Smooth muscle cell (in vitro differentiated cells): ENCODE measurements at regions not wholly inside any gene's neighbourhood (a gene's known extent, or its start where the extent isn't known, plus 50 kb on each side); places are given as distances from the start of the nearest gene placed in this dataset.

Experiments
- DNase-seq: peaks from one replicate; lab custom pipeline; 2025; ENCODE audit not compliant: unreplicated experiment; lab: John Stamatoyannopoulos, UW
- H2AFZ ChIP-seq: fragments of 200-600 bp; sonication (generic); 2 replicates; pipeline ENCODE4 v1.6.0; 2016; ENCODE audit warnings: antibody characterized with exemption, low read depth, mild to moderate bottlenecking
- H3F3A ChIP-seq: fragments of 200-600 bp; sonication (generic); 2 replicates; pipeline ENCODE4 v1.6.0; 2017; ENCODE audit warnings: antibody characterized with exemption, low read depth
- H3K27ac ChIP-seq: fragments of 200-600 bp; sonication (generic); 2 replicates; pipeline ENCODE4 v1.5.1; 2016; ENCODE audit warnings: low read depth, mild to moderate bottlenecking
- H3K27me3 ChIP-seq: fragments of 200-600 bp; sonication (generic); 2 replicates; pipeline ENCODE4 v1.6.1; 2016; ENCODE audit warnings: low read depth, mild to moderate bottlenecking
- H3K36me3 ChIP-seq: fragments of 200-600 bp; sonication (generic); 2 replicates; pipeline ENCODE4 v1.5.1; 2016; ENCODE audit warnings: low read depth
- H3K4me1 ChIP-seq: fragments of 200-600 bp; sonication (generic); 2 replicates; pipeline ENCODE4 v1.5.1; 2016; ENCODE audit warnings: low read depth
- H3K4me2 ChIP-seq: fragments of 200-600 bp; sonication (generic); 2 replicates; pipeline ENCODE4 v1.6.0; 2016; ENCODE audit warnings: mild to moderate bottlenecking
- H3K4me3 ChIP-seq: fragments of 200-600 bp; sonication (generic); 2 replicates; pipeline ENCODE4 v1.5.1; 2016; ENCODE audit warnings: mild to moderate bottlenecking
- H3K79me2 ChIP-seq: fragments of 200-600 bp; sonication (generic); 2 replicates; pipeline ENCODE4 v1.6.0; 2016; ENCODE audit warnings: low read depth, mild to moderate bottlenecking
- H3K9ac ChIP-seq: fragments of 200-600 bp; sonication (generic); 2 replicates; pipeline ENCODE4 v1.6.0; 2016; ENCODE audit warnings: low read depth
- H3K9me3 ChIP-seq: fragments of 200-600 bp; sonication (generic); replicated peaks from 2 replicates; pipeline ENCODE4 v1.5.1; 2016; ENCODE audit warnings: low read depth
- H4K20me1 ChIP-seq: fragments of 200-600 bp; sonication (generic); 2 replicates; pipeline ENCODE4 v1.6.0; 2016; ENCODE audit warnings: low read depth
- WGBS: methylation state at CpG from one replicate; pipeline ENCODE4 v1.1.7; 2016; ENCODE audit warnings: low lambda C conversion rate; 5-methylcytosine and 5-hydroxymethylcytosine counted together
- TF ChIP-seq, protein P1 (sequence below): fragments of 200-600 bp; sonication (generic); IDR thresholded peaks from 2 replicates; pipeline ENCODE4 v1.5.1; 2017; ENCODE audit warnings: borderline replicate concordance, mild to moderate bottlenecking, antibody characterized with exemption; ENCODE audit not compliant: insufficient read depth, poor library complexity, severe bottlenecking

GRCh38 chr4:187491286-187491685 lies 504.3 kb upstream of the ZFP42 start:
- WGBS: 97% methylated on average over 5 of the region's 5 CpGs
- H3K4me2 ChIP-seq: no peak overlapping the region

DNA sequence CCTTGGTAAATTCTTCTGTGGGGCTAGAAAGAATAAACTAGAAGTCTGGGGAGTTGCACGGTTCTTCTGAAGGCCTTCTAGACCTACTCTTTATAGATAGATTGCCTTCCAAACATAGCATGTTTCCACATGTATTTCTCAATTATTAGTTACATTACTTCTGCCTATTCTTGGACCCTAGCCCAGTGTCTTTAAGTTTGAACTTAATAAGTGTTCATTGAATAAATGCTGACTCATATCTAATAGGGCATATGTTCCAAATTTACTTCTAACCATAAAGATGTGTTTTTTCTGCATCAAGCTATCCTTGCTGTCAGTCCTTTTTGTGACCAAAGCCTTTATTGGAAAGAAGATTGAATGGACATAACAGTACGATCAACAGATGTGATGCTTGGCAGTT lies 503.6 kb upstream of the ZFP42 start:
- Histone ChIP-seq H3K9ac (no peak overlapping the region), H3K4me1 (no peaks in the 10 kb centered on the region), H2AFZ (no peak overlapping the region), H3K27ac (no peak overlapping the region), H3F3A (no peaks in the 10 kb centered on the region), H3K79me2 (no peaks in the 10 kb centered on the region), H3K4me3 (no peak overlapping the region), H4K20me1 (no peaks in the 10 kb centered on the region), H3K4me2 (no peak overlapping the region), H3K9me3 (no peaks in the 10 kb centered on the region), H3K27me3 (no peaks in the 10 kb centered on the region), H3K36me3 (no peaks in the 10 kb centered on the region)
- TF ChIP-seq, protein P1, sequence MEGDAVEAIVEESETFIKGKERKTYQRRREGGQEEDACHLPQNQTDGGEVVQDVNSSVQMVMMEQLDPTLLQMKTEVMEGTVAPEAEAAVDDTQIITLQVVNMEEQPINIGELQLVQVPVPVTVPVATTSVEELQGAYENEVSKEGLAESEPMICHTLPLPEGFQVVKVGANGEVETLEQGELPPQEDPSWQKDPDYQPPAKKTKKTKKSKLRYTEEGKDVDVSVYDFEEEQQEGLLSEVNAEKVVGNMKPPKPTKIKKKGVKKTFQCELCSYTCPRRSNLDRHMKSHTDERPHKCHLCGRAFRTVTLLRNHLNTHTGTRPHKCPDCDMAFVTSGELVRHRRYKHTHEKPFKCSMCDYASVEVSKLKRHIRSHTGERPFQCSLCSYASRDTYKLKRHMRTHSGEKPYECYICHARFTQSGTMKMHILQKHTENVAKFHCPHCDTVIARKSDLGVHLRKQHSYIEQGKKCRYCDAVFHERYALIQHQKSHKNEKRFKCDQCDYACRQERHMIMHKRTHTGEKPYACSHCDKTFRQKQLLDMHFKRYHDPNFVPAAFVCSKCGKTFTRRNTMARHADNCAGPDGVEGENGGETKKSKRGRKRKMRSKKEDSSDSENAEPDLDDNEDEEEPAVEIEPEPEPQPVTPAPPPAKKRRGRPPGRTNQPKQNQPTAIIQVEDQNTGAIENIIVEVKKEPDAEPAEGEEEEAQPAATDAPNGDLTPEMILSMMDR: no peak
- no peak for DNase-seq
- 94% methylated on average over 2 of the region's 2 CpGs for WGBS

More at GRCh38 chr4:187491286-187491685, 504.3 kb upstream of the ZFP42 start:
- TF ChIP-seq, protein P1: no peak
- no peaks in the 10 kb centered on the region for H3K36me3 ChIP-seq
- H3K9ac ChIP-seq: no peak overlapping the region
- H2AFZ ChIP-seq: no peak overlapping the region
- H3K9me3 ChIP-seq: no peaks in the 10 kb centered on the region
- H3K27me3 ChIP-seq: no peaks in the 10 kb centered on the region
- no peak overlapping the region for H3K4me3 ChIP-seq
- no peaks in the 10 kb centered on the region for H3K79me2 ChIP-seq
- no peaks in the 10 kb centered on the region for H3F3A ChIP-seq
- H4K20me1 ChIP-seq: no peaks in the 10 kb centered on the region
- DNase-seq: no peak
- no peaks in the 10 kb centered on the region for H3K4me1 ChIP-seq
- H3K27ac ChIP-seq: no peak overlapping the region

DNA sequence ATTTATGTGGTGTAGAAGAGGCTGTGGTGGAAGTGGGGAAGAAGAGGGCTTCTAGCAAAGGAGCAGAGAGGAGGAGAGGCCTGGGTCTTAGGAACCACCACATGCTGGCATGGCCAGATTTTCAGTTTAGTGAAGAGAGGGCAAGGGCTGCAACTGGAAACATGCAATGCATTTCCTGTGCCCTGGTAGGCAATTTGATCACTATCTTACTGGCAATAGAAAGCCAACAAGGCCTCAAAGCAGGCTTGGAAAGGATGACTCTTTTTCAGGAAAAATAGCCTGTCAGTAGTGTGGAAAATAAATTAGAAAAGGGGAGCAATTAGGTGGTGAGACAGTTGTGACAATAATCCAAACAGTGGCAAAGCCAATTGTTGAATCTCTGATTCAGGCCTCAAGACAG lies 501.9 kb upstream of the ZFP42 start:
- Histone ChIP-seq H3K4me1 (no peaks in the 10 kb centered on the region), H3K9ac (no peak overlapping the region), H3K36me3 (no peaks in the 10 kb centered on the region), H3F3A (no peaks in the 10 kb centered on the region), H3K27ac (no peak overlapping the region), H3K27me3 (no peaks in the 10 kb centered on the region), H3K4me3 (no peak overlapping the region), H3K4me2 (no peak overlapping the region), H4K20me1 (no peaks in the 10 kb centered on the region), H3K79me2 (no peaks in the 10 kb centered on the region), H2AFZ (no peak overlapping the region), H3K9me3 (no peaks in the 10 kb centered on the region)
- TF ChIP-seq, protein P1: no peak
- DNase-seq: no peak

DNA sequence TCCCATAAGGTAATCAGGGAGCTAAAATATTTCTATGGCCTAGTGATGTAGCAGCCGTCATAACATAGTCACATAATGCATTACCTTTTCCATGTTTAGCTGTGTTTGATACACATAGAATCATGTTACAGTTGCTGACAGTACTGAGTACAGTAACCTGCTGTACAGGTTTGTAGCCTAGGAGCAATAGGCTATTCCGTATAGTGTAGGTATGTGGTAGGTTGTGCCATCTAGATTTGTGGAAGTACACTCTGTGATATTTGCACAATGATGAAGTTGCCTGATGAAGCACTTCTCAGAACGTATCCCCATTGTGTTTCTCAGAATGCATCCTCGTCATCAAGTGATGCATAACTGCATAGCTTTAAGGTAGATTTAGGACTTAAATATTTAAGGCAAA lies 495.6 kb upstream of the ZFP42 start:
- DNase-seq: no peak
- H4K20me1 ChIP-seq: no peaks in the 10 kb centered on the region
- H3K27me3 ChIP-seq: no peaks in the 10 kb centered on the region

More for the DNA sequence above, 495.6 kb upstream of the ZFP42 start:
- Histone ChIP-seq H3K4me1 (no peaks in the 10 kb centered on the region), H3K9ac (no peak overlapping the region), H3K27ac (no peak overlapping the region), H3K79me2 (peaks cover 24% of the 10 kb centered on the region), H3K4me2 (no peak overlapping the region), H3K9me3 (no peaks in the 10 kb centered on the region), H3K36me3 (no peaks in the 10 kb centered on the region), H2AFZ (no peak overlapping the region), H3K4me3 (no peak overlapping the region), H3F3A (no peaks in the 10 kb centered on the region)
- TF ChIP-seq, protein P1: no peak
- WGBS: 93% methylated on average over 4 of the region's 4 CpGs
